Adipocyte (in vitro differentiated cells): ENCODE measurements at regions not wholly inside any gene's neighbourhood (a gene's known extent, or its start where the extent isn't known, plus 50 kb on each side); places are given as distances from the start of the nearest gene placed in this dataset.

Source experiments
- DNase-seq: peaks from one replicate; pipeline ENCODE4 v3.0.0-alpha.2; 2015; ENCODE audit warnings: low read depth
- H3K27me3 ChIP-seq: replicated peaks from 2 replicates; pipeline ENCODE4 v1.7.0; 2013; ENCODE audit warnings: mild to moderate bottlenecking, low read length, moderate library complexity; ENCODE audit not compliant: control insufficient read depth, insufficient read depth
- H3K36me3 ChIP-seq: 2 replicates; pipeline ENCODE4 v1.7.0; 2013; ENCODE audit warnings: low read length, mild to moderate bottlenecking, moderate library complexity; ENCODE audit not compliant: control insufficient read depth, insufficient read depth, severe bottlenecking
- H3K4me1 ChIP-seq: 2 replicates; pipeline ENCODE4 v1.7.0; 2013; ENCODE audit warnings: mild to moderate bottlenecking, low read length, moderate library complexity; ENCODE audit not compliant: control insufficient read depth, insufficient read depth
- H3K4me3 ChIP-seq: 2 replicates; pipeline ENCODE4 v1.7.0; 2013; ENCODE audit warnings: mild to moderate bottlenecking, low read length, moderate library complexity
- H3K9ac ChIP-seq: 2 replicates; pipeline ENCODE4 v1.7.0; 2013; ENCODE audit warnings: mild to moderate bottlenecking, low read length, moderate library complexity
- H3K9me3 ChIP-seq: 2 replicates; pipeline ENCODE4 v1.7.0; 2013; ENCODE audit warnings: mild to moderate bottlenecking, low read length, moderate library complexity; ENCODE audit not compliant: control insufficient read depth

- Histone ChIP-seq H3K9ac (no peak overlapping the region), H3K9me3 (no peaks in the 10 kb centered on the region), H3K4me1 (no peaks in the 10 kb centered on the region), H3K4me3 (no peak overlapping the region), H3K27me3 (peaks cover 6% of the 10 kb centered on the region), H3K36me3 (no peaks in the 10 kb centered on the region)
- DNase-seq, result peak; percentile 49
These were observed 1482.5 kb upstream of the TMEM132C start for GRCh38 chr12:126784328-126784921.

DNA sequence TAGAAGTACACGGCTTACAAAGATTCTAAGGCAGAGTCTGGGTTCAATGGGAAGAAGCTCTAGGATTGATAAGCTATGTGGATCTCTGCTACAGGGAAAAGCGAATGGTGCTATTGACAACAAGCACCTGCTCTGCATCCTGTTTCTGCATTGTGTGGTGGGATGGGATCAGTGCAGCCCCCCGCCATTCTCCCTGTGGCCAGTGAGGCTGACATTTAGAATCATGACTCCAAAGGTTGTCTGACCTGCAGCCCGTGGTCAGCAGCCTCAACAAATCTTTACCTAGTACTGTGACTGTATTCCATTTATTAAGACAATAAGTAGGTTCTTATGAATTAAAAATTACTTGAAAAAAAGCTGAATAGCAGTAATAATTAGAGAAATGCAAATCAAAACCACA, 1477.0 kb upstream of the TMEM132C start:
- no peaks in the 10 kb centered on the region for H3K9me3 ChIP-seq
- H3K4me3 ChIP-seq, result no peak overlapping the region
- no peaks in the 10 kb centered on the region for H3K36me3 ChIP-seq
- H3K27me3 ChIP-seq, result no peaks in the 10 kb centered on the region
- no peak overlapping the region for H3K9ac ChIP-seq
- H3K4me1 ChIP-seq, result no peaks in the 10 kb centered on the region
- no peak for DNase-seq

- Histone ChIP-seq H3K9ac (no peak overlapping the region), H3K4me3 (no peak overlapping the region), H3K27me3 (no peaks in the 10 kb centered on the region), H3K4me1 (no peaks in the 10 kb centered on the region), H3K36me3 (no peaks in the 10 kb centered on the region), H3K9me3 (no peaks in the 10 kb centered on the region)
- DNase-seq, result no peak
These were observed 1475.8 kb upstream of the TMEM132C start for GRCh38 chr12:126791122-126791521.

GRCh38 chr12:126792411-126792810, 1474.6 kb upstream of the TMEM132C start:
- Histone ChIP-seq H3K36me3 (no peaks in the 10 kb centered on the region), H3K9me3 (no peaks in the 10 kb centered on the region), H3K4me1 (no peaks in the 10 kb centered on the region), H3K4me3 (no peak overlapping the region), H3K9ac (no peak overlapping the region), H3K27me3 (no peaks in the 10 kb centered on the region)
- DNase-seq, result no peak

DNA sequence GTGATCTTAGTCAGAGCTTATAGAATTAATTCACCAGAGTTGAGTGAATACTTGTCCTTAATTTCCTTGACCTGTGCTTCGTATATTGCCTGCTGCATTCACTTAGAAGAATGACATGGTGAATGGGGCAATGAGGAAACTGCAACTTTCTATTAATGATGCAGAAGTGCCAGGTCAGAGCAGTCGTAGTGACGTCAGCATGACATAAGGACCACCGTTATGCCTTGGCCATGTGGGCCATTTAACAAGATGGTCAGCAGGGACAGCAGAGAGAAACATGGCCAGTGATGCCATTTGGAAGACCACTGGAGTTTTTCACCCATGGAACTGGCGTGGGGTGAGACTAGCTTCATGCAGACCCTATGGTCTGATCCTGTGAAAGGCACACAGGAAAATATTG, 1469.4 kb upstream of the TMEM132C start:
- DNase-seq, result no peak
- Histone ChIP-seq H3K27me3 (no peaks in the 10 kb centered on the region), H3K9ac (no peak overlapping the region), H3K4me1 (no peaks in the 10 kb centered on the region), H3K4me3 (no peak overlapping the region), H3K9me3 (no peaks in the 10 kb centered on the region), H3K36me3 (no peaks in the 10 kb centered on the region)

- no peak overlapping the region for H3K4me3 ChIP-seq
- no peaks in the 10 kb centered on the region for H3K4me1 ChIP-seq
- H3K27me3 ChIP-seq, result no peaks in the 10 kb centered on the region
- no peak overlapping the region for H3K9ac ChIP-seq
- H3K36me3 ChIP-seq, result no peaks in the 10 kb centered on the region
- H3K9me3 ChIP-seq, result no peaks in the 10 kb centered on the region
- no peak for DNase-seq
These were observed 1468.5 kb upstream of the TMEM132C start for GRCh38 chr12:126798449-126798848.

GRCh38 chr12:126807312-126807865, 1459.6 kb upstream of the TMEM132C start:
- Histone ChIP-seq H3K4me1 (no peaks in the 10 kb centered on the region), H3K27me3 (no peaks in the 10 kb centered on the region), H3K9me3 (no peaks in the 10 kb centered on the region), H3K9ac (no peak overlapping the region), H3K4me3 (no peak overlapping the region), H3K36me3 (no peaks in the 10 kb centered on the region)
- DNase-seq, result no peak

GRCh38 chr12:126811391-126811790, 1455.6 kb upstream of the TMEM132C start:
- Histone ChIP-seq H3K4me3 (no peak overlapping the region), H3K4me1 (no peaks in the 10 kb centered on the region), H3K27me3 (no peaks in the 10 kb centered on the region), H3K9me3 (no peaks in the 10 kb centered on the region), H3K36me3 (no peaks in the 10 kb centered on the region), H3K9ac (no peak overlapping the region)
- no peak for DNase-seq

DNA sequence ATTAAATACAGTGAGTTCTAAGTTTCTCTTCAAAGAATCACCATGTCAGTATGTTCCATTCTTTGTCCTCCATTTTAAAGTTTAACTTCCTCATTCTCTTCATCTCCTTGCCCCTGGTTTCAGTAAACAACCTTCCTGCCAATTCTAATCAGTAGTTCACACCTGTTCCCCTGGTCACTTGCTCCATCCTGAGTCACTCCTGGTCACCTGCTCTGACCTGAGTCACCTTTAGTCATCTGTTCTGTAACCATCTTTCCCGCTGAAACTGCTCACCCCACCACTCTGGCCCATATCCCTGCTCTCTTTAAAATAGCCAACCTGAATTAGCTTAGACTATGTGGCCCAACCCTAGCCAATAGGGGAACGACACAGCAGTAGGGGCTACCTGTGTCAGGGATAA, 1447.4 kb upstream of the TMEM132C start:
- H3K27me3 ChIP-seq, result no peaks in the 10 kb centered on the region
- H3K9ac ChIP-seq, result no peak overlapping the region

DNA sequence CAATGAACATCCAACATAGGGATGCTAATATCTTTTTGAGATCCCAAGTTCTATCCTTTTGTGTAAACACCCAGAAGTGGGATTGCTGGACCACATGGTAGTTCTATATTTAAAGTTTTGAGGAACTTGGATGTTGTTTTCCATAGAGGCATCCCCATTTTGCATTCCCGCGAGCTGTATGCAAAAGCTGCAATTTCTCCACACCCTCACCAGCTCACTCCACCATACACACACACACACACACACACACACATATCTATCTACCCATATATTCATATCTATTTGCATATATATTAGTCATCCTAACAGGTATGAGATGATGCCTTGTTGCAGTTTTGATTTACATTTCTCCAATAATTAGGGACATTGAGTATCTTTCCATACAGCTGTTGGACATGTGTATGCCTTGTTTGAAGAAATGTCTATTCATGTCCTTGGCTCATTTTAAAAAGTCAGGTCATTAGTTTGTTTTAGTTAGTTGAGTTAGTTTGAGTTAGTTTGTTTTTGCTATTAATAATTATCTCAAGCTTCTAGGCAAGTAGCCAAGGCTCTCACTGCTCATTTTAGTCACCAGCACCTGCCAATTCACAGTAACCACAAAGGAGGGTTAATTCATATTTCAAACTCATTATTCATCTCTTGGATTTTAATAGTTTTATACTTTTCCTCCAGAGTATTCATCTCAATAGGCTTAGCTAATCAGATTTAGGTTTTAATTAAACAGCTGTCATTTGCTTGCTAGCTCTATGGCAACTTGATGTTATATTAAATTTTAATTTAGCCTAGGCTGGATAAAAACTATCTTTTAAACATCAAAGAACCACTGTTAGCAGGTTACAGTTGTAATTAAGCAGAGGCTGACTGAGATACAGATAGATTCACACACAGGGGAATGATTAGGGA, 1435.9 kb upstream of the TMEM132C start:
- DNase-seq, result no peak
- Histone ChIP-seq H3K36me3 (no peaks in the 10 kb centered on the region), H3K9me3 (peaks cover 2% of the 10 kb centered on the region), H3K4me3 (no peak overlapping the region), H3K4me1 (no peaks in the 10 kb centered on the region), H3K9ac (no peak overlapping the region), H3K27me3 (no peaks in the 10 kb centered on the region)

More for the DNA sequence above, 1447.4 kb upstream of the TMEM132C start:
- H3K4me1 ChIP-seq, result no peaks in the 10 kb centered on the region
- H3K36me3 ChIP-seq, result no peaks in the 10 kb centered on the region
- no peak for DNase-seq
- peaks cover 12% of the 10 kb centered on the region for H3K9me3 ChIP-seq
- H3K4me3 ChIP-seq, result no peak overlapping the region

- Histone ChIP-seq H3K4me3 (no peak overlapping the region), H3K9ac (no peak overlapping the region), H3K9me3 (peaks cover 22% of the 10 kb centered on the region)
These were observed 1429.3 kb upstream of the TMEM132C start for GRCh38 chr12:126837697-126838096.

More at GRCh38 chr12:126837697-126838096, 1429.3 kb upstream of the TMEM132C start:
- DNase-seq, result no peak
- H3K36me3 ChIP-seq, result no peaks in the 10 kb centered on the region
- H3K27me3 ChIP-seq, result no peaks in the 10 kb centered on the region
- H3K4me1 ChIP-seq, result no peaks in the 10 kb centered on the region
